ENCODE measurements at regions not wholly inside any gene's neighbourhood (a gene's known extent, or its start where the extent isn't known, plus 50 kb on each side); places are given as distances from the start of the nearest gene placed in this dataset.

GRCh38 chr20:11153819-11154218, 480.0 kb upstream of the JAG1 start:
- Histone ChIP-seq H3K27me3 (replicated peaks; ENCODE audit: control insufficient read depth, insufficient read depth, low read length) (no peaks in the 10 kb centered on the region), H3K4me3 (replicated peaks; ENCODE audit: low read depth, low read length) (no peak overlapping the region), H3K36me3 (ENCODE audit: control insufficient read depth, insufficient read depth, low read length) (no peaks in the 10 kb centered on the region)
- DNase-seq (ENCODE audit: extremely low read depth, insufficient read length): no peak
- TF ChIP-seq CTCF (IDR thresholded peaks at IDR 0.05; ENCODE audit: insufficient read depth, low read length, poor library complexity, severe bottlenecking): no peak

- Histone ChIP-seq H3K27me3 (replicated peaks; ENCODE audit: control insufficient read depth, insufficient read depth, low read length) (no peaks in the 10 kb centered on the region), H3K4me3 (replicated peaks; ENCODE audit: low read depth, low read length) (no peak overlapping the region), H3K36me3 (ENCODE audit: control insufficient read depth, insufficient read depth, low read length) (no peaks in the 10 kb centered on the region)
- no peak for TF ChIP-seq CTCF (IDR thresholded peaks at IDR 0.05; ENCODE audit: insufficient read depth, low read length, poor library complexity, severe bottlenecking)
- no peak for DNase-seq (ENCODE audit: extremely low read depth, insufficient read length)
Observed at GRCh38 chr20:11155156-11155756, 481.5 kb upstream of the JAG1 start.

GRCh38 chr20:11156922-11157321, 483.1 kb upstream of the JAG1 start:
- Histone ChIP-seq H3K27me3 (replicated peaks; ENCODE audit: control insufficient read depth, insufficient read depth, low read length) (no peaks in the 10 kb centered on the region), H3K4me3 (replicated peaks; ENCODE audit: low read depth, low read length) (no peak overlapping the region), H3K36me3 (ENCODE audit: control insufficient read depth, insufficient read depth, low read length) (no peaks in the 10 kb centered on the region)
- TF ChIP-seq CTCF (IDR thresholded peaks at IDR 0.05; ENCODE audit: insufficient read depth, low read length, poor library complexity, severe bottlenecking): no peak
- DNase-seq (ENCODE audit: extremely low read depth, insufficient read length): no peak

GRCh38 chr20:11158146-11158545, 484.3 kb upstream of the JAG1 start:
- Histone ChIP-seq H3K4me3 (replicated peaks; ENCODE audit: low read depth, low read length) (no peak overlapping the region), H3K27me3 (replicated peaks; ENCODE audit: control insufficient read depth, insufficient read depth, low read length) (no peaks in the 10 kb centered on the region), H3K36me3 (ENCODE audit: control insufficient read depth, insufficient read depth, low read length) (no peaks in the 10 kb centered on the region)
- DNase-seq (ENCODE audit: extremely low read depth, insufficient read length): no peak
- no peak for TF ChIP-seq CTCF (IDR thresholded peaks at IDR 0.05; ENCODE audit: insufficient read depth, low read length, poor library complexity, severe bottlenecking)

GRCh38 chr20:11158589-11158988, 484.8 kb upstream of the JAG1 start:
- Histone ChIP-seq H3K27me3 (replicated peaks; ENCODE audit: control insufficient read depth, insufficient read depth, low read length) (no peaks in the 10 kb centered on the region), H3K4me3 (replicated peaks; ENCODE audit: low read depth, low read length) (no peak overlapping the region), H3K36me3 (ENCODE audit: control insufficient read depth, insufficient read depth, low read length) (no peaks in the 10 kb centered on the region)
- no peak for TF ChIP-seq CTCF (IDR thresholded peaks at IDR 0.05; ENCODE audit: insufficient read depth, low read length, poor library complexity, severe bottlenecking)
- no peak for DNase-seq (ENCODE audit: extremely low read depth, insufficient read length)

GRCh38 chr20:11159728-11160127, 485.9 kb upstream of the JAG1 start:
- DNase-seq (ENCODE audit: extremely low read depth, insufficient read length): no peak
- TF ChIP-seq CTCF (IDR thresholded peaks at IDR 0.05; ENCODE audit: insufficient read depth, low read length, poor library complexity, severe bottlenecking): no peak
- Histone ChIP-seq H3K27me3 (replicated peaks; ENCODE audit: control insufficient read depth, insufficient read depth, low read length) (no peaks in the 10 kb centered on the region), H3K4me3 (replicated peaks; ENCODE audit: low read depth, low read length) (no peak overlapping the region), H3K36me3 (ENCODE audit: control insufficient read depth, insufficient read depth, low read length) (no peaks in the 10 kb centered on the region)
